GM23338 (cell line): ENCODE measurements at regions not wholly inside any gene's neighbourhood (a gene's known extent, or its start where the extent isn't known, plus 50 kb on each side); places are given as distances from the start of the nearest gene placed in this dataset.

Experiments
- ATAC-seq: fragments of 200-7000 bp; cut with Tn5 transposase; 3 replicates; pipeline ENCODE4 v1.9.1; 2020
- DNase-seq: peaks from one replicate; pipeline ENCODE4 v3.0.0-alpha.2; 2015; ENCODE audit warnings: low spot score
- H2AFZ ChIP-seq: fragments of 200-600 bp; sonication (generic); 2 replicates; pipeline ENCODE4 v1.8.0; 2016; ENCODE audit warnings: antibody characterized with exemption, mild to moderate bottlenecking, moderate library complexity
- H3F3A ChIP-seq: fragments of 200-600 bp; sonication (generic); replicated peaks from 2 replicates; pipeline ENCODE4 v1.8.0; 2017; ENCODE audit warnings: antibody characterized with exemption, mixed run types, low read depth
- H3K27ac ChIP-seq: fragments of 200-600 bp; sonication (generic); 2 replicates; pipeline ENCODE4 v1.6.1; 2016; ENCODE audit warnings: low read depth
- H3K27me3 ChIP-seq: fragments of 200-600 bp; sonication (generic); 2 replicates; pipeline ENCODE4 v1.8.0; 2016; ENCODE audit warnings: mild to moderate bottlenecking, mixed run types, moderate library complexity; ENCODE audit not compliant: insufficient read depth
- H3K36me3 ChIP-seq: fragments of 200-600 bp; sonication (generic); 2 replicates; pipeline ENCODE4 v1.8.0; 2016; ENCODE audit warnings: mild to moderate bottlenecking; ENCODE audit not compliant: insufficient read depth
- H3K4me1 ChIP-seq: fragments of 200-600 bp; sonication (generic); 2 replicates; pipeline ENCODE4 v1.8.0; 2016; ENCODE audit warnings: mild to moderate bottlenecking, moderate library complexity; ENCODE audit not compliant: insufficient read depth
- H3K4me2 ChIP-seq: fragments of 200-600 bp; sonication (generic); 2 replicates; pipeline ENCODE4 v1.7.1; 2017; ENCODE audit warnings: mixed run types
- H3K4me3 ChIP-seq: fragments of 200-600 bp; sonication (generic); 2 replicates; pipeline ENCODE4 v1.6.1; 2016; ENCODE audit warnings: mixed run types
- H3K79me2 ChIP-seq: fragments of 200-600 bp; sonication (generic); replicated peaks from 2 replicates; pipeline ENCODE4 v1.8.0; 2017; ENCODE audit warnings: mild to moderate bottlenecking; ENCODE audit not compliant: insufficient read depth
- H3K9me2 ChIP-seq: fragments of 200-600 bp; sonication (generic); 2 replicates; pipeline ENCODE4 v1.8.0; 2017; ENCODE audit not compliant: insufficient read depth
- H4K20me1 ChIP-seq: fragments of 200-600 bp; sonication (generic); replicated peaks from 2 replicates; pipeline ENCODE4 v1.8.0; 2017; ENCODE audit warnings: mild to moderate bottlenecking; ENCODE audit not compliant: insufficient read depth
- H3K27ac Mint-ChIP-seq: 2 replicates; pipeline ENCODE4 v1.8.0; 2020; ENCODE audit warnings: inconsistent platforms, mild to moderate bottlenecking, moderate library complexity, mixed read lengths
- H3K27me3 Mint-ChIP-seq: 3 replicates; pipeline ENCODE4 v1.8.0; 2022; ENCODE audit warnings: low read depth, mild to moderate bottlenecking, moderate library complexity, mixed read lengths, inconsistent platforms; ENCODE audit not compliant: insufficient read depth, poor library complexity
- H3K36me3 Mint-ChIP-seq: 3 replicates; pipeline ENCODE4 v1.8.0; 2021; ENCODE audit warnings: low read depth, mild to moderate bottlenecking, inconsistent platforms, moderate library complexity, mixed read lengths
- H3K4me1 Mint-ChIP-seq: 3 replicates; pipeline ENCODE4 v1.8.0; 2020; ENCODE audit warnings: mild to moderate bottlenecking, inconsistent platforms, mixed read lengths
- H3K4me3 Mint-ChIP-seq: 3 replicates; pipeline ENCODE4 v1.8.0; 2021; ENCODE audit warnings: moderate library complexity, mild to moderate bottlenecking, inconsistent platforms, mixed read lengths
- H3K9me3 Mint-ChIP-seq: 3 replicates; pipeline ENCODE4 v1.8.0; 2020; ENCODE audit warnings: moderate library complexity, mild to moderate bottlenecking, inconsistent platforms, mixed read lengths
- CREB1 ChIP-seq: fragments of 250-450 bp; sonication (Bioruptor Pico); IDR thresholded peaks from 2 replicates; pipeline ENCODE4 v1.5.0; 2020; ENCODE audit warnings: low read depth, mild to moderate bottlenecking, moderate library complexity
- ETS1 ChIP-seq: IDR thresholded peaks from 2 replicates; pipeline ENCODE4 v1.6.1; 2016; ENCODE audit warnings: antibody characterized with exemption
- EZH2 ChIP-seq: fragments of 200-600 bp; sonication (generic); IDR thresholded peaks from one replicate; pipeline ENCODE4 v1.8.0; 2017; ENCODE audit warnings: antibody characterized with exemption, mild to moderate bottlenecking, low read depth; ENCODE audit not compliant: unreplicated experiment
- EZH2phosphoT487 ChIP-seq: fragments of 200-600 bp; sonication (generic); IDR thresholded peaks from one replicate; pipeline ENCODE4 v1.8.1; 2018; ENCODE audit warnings: antibody characterized with exemption; ENCODE audit not compliant: unreplicated experiment
- JUNB ChIP-seq: IDR thresholded peaks from one replicate; pipeline ENCODE4 v1.6.1; 2016; ENCODE audit warnings: antibody characterized with exemption; ENCODE audit not compliant: unreplicated experiment
- NANOG ChIP-seq: IDR thresholded peaks from 2 replicates; pipeline ENCODE4 v1.6.1; 2016; ENCODE audit warnings: antibody characterized with exemption, borderline replicate concordance
- POLR2AphosphoS5 ChIP-seq: IDR thresholded peaks from 2 replicates; pipeline ENCODE4 v1.6.1; 2016; ENCODE audit warnings: antibody characterized with exemption, low read depth
- REST ChIP-seq: IDR thresholded peaks from one replicate; pipeline ENCODE4 v1.6.1; 2018; ENCODE audit warnings: antibody characterized with exemption; ENCODE audit not compliant: unreplicated experiment
- STAT1 ChIP-seq: IDR thresholded peaks from one replicate; pipeline ENCODE4 v1.6.1; 2016; ENCODE audit warnings: antibody characterized with exemption; ENCODE audit not compliant: unreplicated experiment
- ZNF114 ChIP-seq: fragments of 250-450 bp; sonication (Bioruptor Pico); IDR thresholded peaks from 2 replicates; pipeline ENCODE4 v1.5.0; 2020; ENCODE audit warnings: mild to moderate bottlenecking, moderate library complexity
- ZNF331 ChIP-seq: fragments of 250-450 bp; sonication (Bioruptor Pico); IDR thresholded peaks from 2 replicates; pipeline ENCODE4 v1.5.0; 2020; ENCODE audit warnings: low read depth, mild to moderate bottlenecking, moderate library complexity
- TF ChIP-seq, protein P1 (sequence below): fragments of 250-450 bp; sonication (Bioruptor Pico); IDR thresholded peaks from 2 replicates; pipeline ENCODE4 v1.5.0; 2020; ENCODE audit warnings: mild to moderate bottlenecking, moderate library complexity
- TF ChIP-seq, protein P2 (sequence below), 2 experiments: fragments of 200-600 bp in 1 of 2; sonication (generic) in 1 of 2; conservative IDR thresholded peaks; 2 replicates each; pipeline versions ENCODE4 v1.5.1 to v1.6.1; 2016 to 2017; ENCODE audit warnings: antibody characterized with exemption in 2 of 2, low read depth in 2 of 2, mild to moderate bottlenecking in 2 of 2, moderate library complexity in 1 of 2

GRCh38 chr17:74002241-74002640 lies 201.2 kb upstream of the RPL38 start:
- Histone ChIP-seq H3K27ac (no peak overlapping the region), H3K79me2 (no peaks in the 10 kb centered on the region), H4K20me1 (no peaks in the 10 kb centered on the region), H3K4me1 (peaks cover 6% of the 10 kb centered on the region; the same call in 1 of the 2 replicates), H3K36me3 (no peaks in the 10 kb centered on the region), H3K4me3 (no peak overlapping the region), H2AFZ (no peak overlapping the region), H3F3A (no peaks in the 10 kb centered on the region), H3K4me2 (no peak overlapping the region), H3K9me2 (no peaks in the 10 kb centered on the region), H3K27me3 (no peaks in the 10 kb centered on the region)
- Mint-ChIP-seq H3K27ac (no peak overlapping the region), H3K27me3 (peaks cover 10% of the 10 kb centered on the region), H3K36me3 (no peaks in the 10 kb centered on the region), H3K9me3 (no peaks in the 10 kb centered on the region; the same call in 2 of the 3 replicates), H3K4me1 (peaks cover 8% of the 10 kb centered on the region; the same call in 2 of the 3 replicates), H3K4me3 (no peak overlapping the region)
- ATAC-seq (no peak), DNase-seq (no peak)
- no peak for TF ChIP-seq POLR2AphosphoS5
- TF ChIP-seq, protein P1, sequence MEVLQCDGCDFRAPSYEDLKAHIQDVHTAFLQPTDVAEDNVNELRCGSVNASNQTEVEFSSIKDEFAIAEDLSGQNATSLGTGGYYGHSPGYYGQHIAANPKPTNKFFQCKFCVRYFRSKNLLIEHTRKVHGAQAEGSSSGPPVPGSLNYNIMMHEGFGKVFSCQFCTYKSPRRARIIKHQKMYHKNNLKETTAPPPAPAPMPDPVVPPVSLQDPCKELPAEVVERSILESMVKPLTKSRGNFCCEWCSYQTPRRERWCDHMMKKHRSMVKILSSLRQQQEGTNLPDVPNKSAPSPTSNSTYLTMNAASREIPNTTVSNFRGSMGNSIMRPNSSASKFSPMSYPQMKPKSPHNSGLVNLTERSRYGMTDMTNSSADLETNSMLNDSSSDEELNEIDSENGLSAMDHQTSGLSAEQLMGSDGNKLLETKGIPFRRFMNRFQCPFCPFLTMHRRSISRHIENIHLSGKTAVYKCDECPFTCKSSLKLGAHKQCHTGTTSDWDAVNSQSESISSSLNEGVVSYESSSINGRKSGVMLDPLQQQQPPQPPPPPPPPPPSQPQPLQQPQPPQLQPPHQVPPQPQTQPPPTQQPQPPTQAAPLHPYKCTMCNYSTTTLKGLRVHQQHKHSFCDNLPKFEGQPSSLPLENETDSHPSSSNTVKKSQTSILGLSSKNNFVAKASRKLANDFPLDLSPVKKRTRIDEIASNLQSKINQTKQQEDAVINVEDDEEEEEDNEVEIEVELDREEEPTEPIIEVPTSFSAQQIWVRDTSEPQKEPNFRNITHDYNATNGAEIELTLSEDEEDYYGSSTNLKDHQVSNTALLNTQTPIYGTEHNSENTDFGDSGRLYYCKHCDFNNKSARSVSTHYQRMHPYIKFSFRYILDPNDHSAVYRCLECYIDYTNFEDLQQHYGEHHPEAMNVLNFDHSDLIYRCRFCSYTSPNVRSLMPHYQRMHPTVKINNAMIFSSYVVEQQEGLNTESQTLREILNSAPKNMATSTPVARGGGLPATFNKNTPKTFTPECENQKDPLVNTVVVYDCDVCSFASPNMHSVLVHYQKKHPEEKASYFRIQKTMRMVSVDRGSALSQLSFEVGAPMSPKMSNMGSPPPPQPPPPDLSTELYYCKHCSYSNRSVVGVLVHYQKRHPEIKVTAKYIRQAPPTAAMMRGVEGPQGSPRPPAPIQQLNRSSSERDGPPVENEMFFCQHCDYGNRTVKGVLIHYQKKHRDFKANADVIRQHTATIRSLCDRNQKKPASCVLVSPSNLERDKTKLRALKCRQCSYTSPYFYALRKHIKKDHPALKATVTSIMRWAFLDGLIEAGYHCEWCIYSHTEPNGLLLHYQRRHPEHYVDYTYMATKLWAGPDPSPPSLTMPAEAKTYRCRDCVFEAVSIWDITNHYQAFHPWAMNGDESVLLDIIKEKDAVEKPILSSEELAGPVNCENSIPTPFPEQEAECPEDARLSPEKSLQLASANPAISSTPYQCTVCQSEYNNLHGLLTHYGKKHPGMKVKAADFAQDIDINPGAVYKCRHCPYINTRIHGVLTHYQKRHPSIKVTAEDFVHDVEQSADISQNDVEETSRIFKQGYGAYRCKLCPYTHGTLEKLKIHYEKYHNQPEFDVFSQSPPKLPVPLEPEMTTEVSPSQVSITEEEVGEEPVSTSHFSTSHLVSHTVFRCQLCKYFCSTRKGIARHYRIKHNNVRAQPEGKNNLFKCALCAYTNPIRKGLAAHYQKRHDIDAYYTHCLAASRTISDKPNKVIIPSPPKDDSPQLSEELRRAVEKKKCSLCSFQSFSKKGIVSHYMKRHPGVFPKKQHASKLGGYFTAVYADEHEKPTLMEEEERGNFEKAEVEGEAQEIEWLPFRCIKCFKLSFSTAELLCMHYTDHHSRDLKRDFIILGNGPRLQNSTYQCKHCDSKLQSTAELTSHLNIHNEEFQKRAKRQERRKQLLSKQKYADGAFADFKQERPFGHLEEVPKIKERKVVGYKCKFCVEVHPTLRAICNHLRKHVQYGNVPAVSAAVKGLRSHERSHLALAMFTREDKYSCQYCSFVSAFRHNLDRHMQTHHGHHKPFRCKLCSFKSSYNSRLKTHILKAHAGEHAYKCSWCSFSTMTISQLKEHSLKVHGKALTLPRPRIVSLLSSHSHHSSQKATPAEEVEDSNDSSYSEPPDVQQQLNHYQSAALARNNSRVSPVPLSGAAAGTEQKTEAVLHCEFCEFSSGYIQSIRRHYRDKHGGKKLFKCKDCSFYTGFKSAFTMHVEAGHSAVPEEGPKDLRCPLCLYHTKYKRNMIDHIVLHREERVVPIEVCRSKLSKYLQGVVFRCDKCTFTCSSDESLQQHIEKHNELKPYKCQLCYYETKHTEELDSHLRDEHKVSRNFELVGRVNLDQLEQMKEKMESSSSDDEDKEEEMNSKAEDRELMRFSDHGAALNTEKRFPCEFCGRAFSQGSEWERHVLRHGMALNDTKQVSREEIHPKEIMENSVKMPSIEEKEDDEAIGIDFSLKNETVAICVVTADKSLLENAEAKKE (CRISPR knock-in tag): no peak
- no peak for TF ChIP-seq EZH2
- TF ChIP-seq ETS1: no peak
- no peak for TF ChIP-seq CREB1 (CRISPR knock-in tag)
- no peak for TF ChIP-seq STAT1
- no peak for TF ChIP-seq EZH2phosphoT487
- no peak for TF ChIP-seq JUNB
- TF ChIP-seq, protein P2, sequence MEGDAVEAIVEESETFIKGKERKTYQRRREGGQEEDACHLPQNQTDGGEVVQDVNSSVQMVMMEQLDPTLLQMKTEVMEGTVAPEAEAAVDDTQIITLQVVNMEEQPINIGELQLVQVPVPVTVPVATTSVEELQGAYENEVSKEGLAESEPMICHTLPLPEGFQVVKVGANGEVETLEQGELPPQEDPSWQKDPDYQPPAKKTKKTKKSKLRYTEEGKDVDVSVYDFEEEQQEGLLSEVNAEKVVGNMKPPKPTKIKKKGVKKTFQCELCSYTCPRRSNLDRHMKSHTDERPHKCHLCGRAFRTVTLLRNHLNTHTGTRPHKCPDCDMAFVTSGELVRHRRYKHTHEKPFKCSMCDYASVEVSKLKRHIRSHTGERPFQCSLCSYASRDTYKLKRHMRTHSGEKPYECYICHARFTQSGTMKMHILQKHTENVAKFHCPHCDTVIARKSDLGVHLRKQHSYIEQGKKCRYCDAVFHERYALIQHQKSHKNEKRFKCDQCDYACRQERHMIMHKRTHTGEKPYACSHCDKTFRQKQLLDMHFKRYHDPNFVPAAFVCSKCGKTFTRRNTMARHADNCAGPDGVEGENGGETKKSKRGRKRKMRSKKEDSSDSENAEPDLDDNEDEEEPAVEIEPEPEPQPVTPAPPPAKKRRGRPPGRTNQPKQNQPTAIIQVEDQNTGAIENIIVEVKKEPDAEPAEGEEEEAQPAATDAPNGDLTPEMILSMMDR (conservative IDR thresholded peaks at IDR 0.05; ENCODE audit: low read depth in 2 of 2): no peak
- no peak for TF ChIP-seq NANOG
- TF ChIP-seq ZNF114 (CRISPR knock-in tag): no peak
- TF ChIP-seq REST: no peak
- no peak for TF ChIP-seq ZNF331 (CRISPR knock-in tag)
